K562 (cell line): ENCODE measurements at regions not wholly inside any gene's neighbourhood (a gene's known extent, or its start where the extent isn't known, plus 50 kb on each side); places are given as distances from the start of the nearest gene placed in this dataset.
A peak's percentile ranks its signal among the peaks of the same experiment; 100 is the strongest.

Experiments used
- ATAC-seq: fragments of 200-7000 bp; cut with Tn5 transposase; 3 replicates; pipeline ENCODE4 v1.9.1; 2020; ENCODE audit warnings: moderate library complexity
- BruUV-seq: library from RNA; stranded (reverse); fragments of 400-500 nt; replicated peaks from 2 replicates; lab custom pipeline; 2021; lab: Mats Ljungman, UMichigan
- CTCF ChIA-PET: fragments of 300-600 bp; formaldehyde crosslinking; extraction: SDS; loops from one replicate; lab custom pipeline; 2021; ENCODE audit warnings: low intra/inter-chr PET ratio; lab: Yijun Ruan, JAX
- POLR2A ChIA-PET: fragments of 300-600, 350-650 bp; sonication (Branson Sonifier 250); formaldehyde crosslinking; extraction: SDS; loops from one replicate; lab custom pipeline; 2021; ENCODE audit warnings: antibody characterized with exemption, inconsistent platforms; lab: Yijun Ruan, JAX
- DNase-seq, 4 experiments: peaks; one replicate each; pipeline versions ENCODE4 v3.0.0 to v3.0.0-alpha.2; 2011 to 2018; ENCODE audit warnings: low spot score in 3 of 4, mixed read lengths in 3 of 4; ENCODE audit errors: extremely low read depth in 1 of 4
- FAIRE-seq: peaks from 2 replicates; lab custom pipeline; 2011; peaks lifted over from hg19 to GRCh38; lab: Jason Lieb, UNC
- H2AFZ ChIP-seq: 2 replicates; pipeline ENCODE4 v1.6.0; 2011; ENCODE audit warnings: low read depth, low read length, control low read depth, inconsistent platforms
- H3K27ac ChIP-seq: fragments of 200-600 bp; 3 replicates; pipeline ENCODE4 v1.8.0; 2011; ENCODE audit warnings: low read depth, mild to moderate bottlenecking, control low read depth, inconsistent platforms, low read length, moderate library complexity, mixed read lengths; ENCODE audit errors: extremely low read depth
- H3K27me3 ChIP-seq, 2 experiments: fragments of 300-600 bp in 1 of 2; 2 replicates in 1 of 2; 3 replicates in 1 of 2; pipeline versions ENCODE4 v1.6.0 to v1.8.0; 2011; ENCODE audit warnings: inconsistent platforms in 2 of 2, low read length in 2 of 2, mild to moderate bottlenecking in 1 of 2, mixed read lengths in 1 of 2, moderate library complexity in 1 of 2; ENCODE audit not compliant: control insufficient read depth in 2 of 2, insufficient read depth in 2 of 2
- H3K36me3 ChIP-seq: fragments of 300-600 bp; 3 replicates; pipeline ENCODE4 v1.8.0; 2011; ENCODE audit warnings: mild to moderate bottlenecking, low read length, inconsistent platforms; ENCODE audit not compliant: control insufficient read depth, insufficient read depth
- H3K4me1 ChIP-seq, 2 experiments: fragments of 200-600 bp in 1 of 2; replicated peaks in 1 of 2; 2 replicates in 1 of 2; 3 replicates in 1 of 2; pipeline versions ENCODE4 v1.5.1 to v1.8.0; 2011; ENCODE audit warnings: inconsistent platforms in 2 of 2, low read length in 2 of 2, mild to moderate bottlenecking in 1 of 2, mixed read lengths in 1 of 2, moderate library complexity in 1 of 2; ENCODE audit not compliant: control insufficient read depth in 2 of 2, insufficient read depth in 2 of 2
- H3K4me2 ChIP-seq: 2 replicates; pipeline ENCODE4 v1.6.1; 2011; ENCODE audit warnings: low read length, control low read depth, inconsistent platforms, mixed read lengths; ENCODE audit not compliant: insufficient read depth
- H3K4me3 ChIP-seq: fragments of 200-600 bp; sonication (generic), shearing (Covaris generic); 2 replicates; pipeline ENCODE4 v1.5.1; 2016; ENCODE audit warnings: control low read depth, inconsistent platforms
- H3K79me2 ChIP-seq: fragments of 200-600 bp; 3 replicates; pipeline ENCODE4 v1.8.0; 2011; ENCODE audit warnings: low read length, inconsistent platforms; ENCODE audit not compliant: control insufficient read depth, insufficient read depth
- H3K9ac ChIP-seq, 2 experiments: 2 replicates each; pipeline versions ENCODE4 v1.6.0 to v1.6.1; 2011; ENCODE audit warnings: low read depth in 2 of 2, low read length in 2 of 2, control low read depth in 1 of 2, inconsistent platforms in 1 of 2, mild to moderate bottlenecking in 1 of 2, mixed read lengths in 1 of 2; ENCODE audit not compliant: insufficient read depth in 1 of 2
- H3K9me1 ChIP-seq: one replicate; pipeline ENCODE4 v1.6.0; 2011; ENCODE audit warnings: inconsistent platforms, mild to moderate bottlenecking, low read length, moderate library complexity; ENCODE audit not compliant: control insufficient read depth, insufficient read depth
- H3K9me3 ChIP-seq: replicated peaks from 2 replicates; pipeline ENCODE4 v1.5.1; 2011; ENCODE audit warnings: low read depth, low read length, inconsistent platforms; ENCODE audit not compliant: control insufficient read depth, insufficient read depth
- H4K20me1 ChIP-seq: replicated peaks from 2 replicates; pipeline ENCODE4 v1.6.1; 2011; ENCODE audit warnings: low read length, inconsistent platforms, mixed read lengths; ENCODE audit not compliant: control insufficient read depth, insufficient read depth
- E2F4 ChIP-seq: sonication (generic); formaldehyde crosslinking; IDR thresholded peaks from 2 replicates; pipeline ENCODE4 v1.8.0; 2022; ENCODE audit warnings: mild to moderate bottlenecking, low read depth, missing genetic modification reagents
- PURB ChIP-seq: sonication (generic); formaldehyde crosslinking; IDR thresholded peaks from 2 replicates; pipeline ENCODE4 v1.9.0; 2021; ENCODE audit warnings: low read depth, mild to moderate bottlenecking, missing genetic modification reagents
- RBM17 ChIP-seq: fragments of 200-400 bp; formaldehyde crosslinking; IDR thresholded peaks from 2 replicates; pipeline ENCODE4 v1.6.1; 2017; ENCODE audit warnings: low read depth, mild to moderate bottlenecking, low read length, borderline replicate concordance
- SRSF3 ChIP-seq: fragments of 200-400 bp; formaldehyde crosslinking; IDR thresholded peaks from 2 replicates; pipeline ENCODE4 v1.6.1; 2016; ENCODE audit warnings: mild to moderate bottlenecking, low read length, moderate library complexity; ENCODE audit not compliant: insufficient read depth
- YY1 ChIP-seq, 3 experiments: IDR thresholded peaks; 2 replicates each; pipeline ENCODE4 v1.6.1; 2011; ENCODE audit warnings: low read length in 2 of 3, mild to moderate bottlenecking in 2 of 3, moderate library complexity in 2 of 3, borderline replicate concordance in 1 of 3, control low read depth in 1 of 3, low read depth in 1 of 3; ENCODE audit not compliant: insufficient read depth in 3 of 3, insufficient replicate concordance in 2 of 3, control insufficient read depth in 1 of 3, insufficient read length in 1 of 3; ENCODE audit errors: extremely low read depth in 1 of 3
- WGBS: fragments of 100-300 bp; shearing (Covaris generic); methylation state at CpG from one replicate; pipeline ENCODE4 v1.1.6; 2016; ENCODE audit warnings: low coverage, mixed read lengths; ENCODE audit not compliant: insufficient coverage; ENCODE audit errors: missing lambda C conversion rate; 5-methylcytosine and 5-hydroxymethylcytosine counted together
- in situ Hi-C: fragments of 300-500 bp; cut with MboI; formaldehyde crosslinking; loops from 4 replicates; pipeline ENCODE4 v1.15.0; 2018; ENCODE audit warnings: inconsistent platforms, mixed read lengths
- intact Hi-C: fragments of 100-400 bp; cut with micrococcal nuclease; formaldehyde crosslinking; loops from 2 replicates; pipeline ENCODE4 v1.14.2; 2022

- Histone ChIP-seq H4K20me1 (no peaks in the 10 kb centered on the region), H2AFZ (0 out of 2 replicates have a peak overlapping the region, but pooled peaks have one; percentile 10), H3K9me1 (no peaks in the 10 kb centered on the region), H3K4me1 (no peaks in the 10 kb centered on the region), H3K27ac (no peak overlapping the region), H3K9ac (no peak overlapping the region), H3K9me3 (no peaks in the 10 kb centered on the region), H3K27me3 (no peaks in the 10 kb centered on the region), H3K4me3 (no peak overlapping the region), H3K36me3 (no peaks in the 10 kb centered on the region), H3K79me2 (no peaks in the 10 kb centered on the region), H3K4me2 (no peak overlapping the region)
- in situ Hi-C loops = no loop called here
- no peak for DNase-seq
- ChIA-PET POLR2A (no interaction called here), CTCF (no interaction called here)
- TF ChIP-seq SRSF3 (no peak), YY1 (IDR thresholded peaks at IDR 0.05; ENCODE audit: borderline replicate concordance in 1 of 3, control insufficient read depth in 1 of 3, extremely low read depth in 1 of 3, insufficient read depth in 3 of 3, insufficient read length in 1 of 3, insufficient replicate concordance in 2 of 3, low read depth in 1 of 3, low read length in 2 of 3) (no peak), RBM17 (no peak), E2F4 (CRISPR knock-in tag) (no peak)
- no peak for ATAC-seq
- no TSS peak for BruUV-seq
- FAIRE-seq = no peak
- intact Hi-C loops = no loop called here
These were observed 275.4 kb downstream of the ETNK1 start for GRCh38 chr12:22900401-22900800.

GRCh38 chr12:22904485-22904884 lies 279.5 kb downstream of the ETNK1 start:
- 0% methylated on average over 1 of the region's 1 CpG for WGBS
- ATAC-seq = no peak
- no peaks in the 10 kb centered on the region for H3K79me2 ChIP-seq

More at GRCh38 chr12:22904485-22904884, 279.5 kb downstream of the ETNK1 start:
- no peak for DNase-seq
- Histone ChIP-seq H3K9me3 (no peaks in the 10 kb centered on the region), H3K27me3 (no peaks in the 10 kb centered on the region), H4K20me1 (no peaks in the 10 kb centered on the region), H2AFZ (no peak overlapping the region), H3K27ac (no peak overlapping the region), H3K9me1 (no peaks in the 10 kb centered on the region), H3K36me3 (no peaks in the 10 kb centered on the region), H3K4me2 (no peak overlapping the region), H3K4me1 (no peaks in the 10 kb centered on the region), H3K9ac (no peak overlapping the region), H3K4me3 (no peak overlapping the region)
- intact Hi-C loops (no loop called here), in situ Hi-C loops (no loop called here)
- no peak for TF ChIP-seq PURB (CRISPR knock-in tag)
- POLR2A ChIA-PET = no interaction called here
- FAIRE-seq = no peak
- CTCF ChIA-PET = no interaction called here
- BruUV-seq = no TSS peak
